Skeletal muscle cell (primary cell): ENCODE measurements at regions not wholly inside any gene's neighbourhood (a gene's known extent, or its start where the extent isn't known, plus 50 kb on each side); places are given as distances from the start of the nearest gene placed in this dataset.
A peak's percentile ranks its signal among the peaks of the same experiment; 100 is the strongest.

Experiments used
- DNase-seq: peaks from one replicate; pipeline ENCODE4 v3.0.0-alpha.2; 2010; ENCODE audit warnings: low read depth
- H3K4me3 ChIP-seq: 2 replicates; pipeline ENCODE4 v1.5.1; 2011; ENCODE audit warnings: low read depth, mild to moderate bottlenecking, control low read depth, low read length, moderate library complexity

- H3K4me3 ChIP-seq: no peak overlapping the region
- DNase-seq: no peak
Measured at GRCh38 chr1:243946253-243946652, 96.2 kb upstream of the AKT3 start.

DNA sequence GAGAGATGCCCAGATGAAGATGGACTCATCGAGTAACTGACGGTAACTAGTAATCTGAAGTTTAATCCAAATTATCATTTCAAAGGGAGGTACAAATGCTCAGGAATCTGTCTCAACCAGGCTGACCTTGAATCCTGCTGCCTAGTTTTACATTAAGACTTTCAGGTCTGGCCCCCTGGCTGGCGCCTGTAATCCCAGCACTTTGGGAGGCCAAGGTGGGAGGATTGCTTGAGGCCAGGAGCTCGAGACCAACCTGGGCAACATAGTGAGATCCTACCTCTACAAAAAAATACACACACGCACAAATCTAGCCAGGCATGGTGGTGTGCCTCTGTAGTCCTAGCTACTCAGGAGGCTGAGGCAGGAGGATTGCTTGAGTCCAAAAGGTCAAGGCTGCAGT lies 95.7 kb upstream of the AKT3 start:
- H3K4me3 ChIP-seq: no peak overlapping the region
- no peak for DNase-seq

GRCh38 chr1:243944429-243945160 lies 94.6 kb upstream of the AKT3 start:
- DNase-seq: no peak

GRCh38 chr1:243943671-243944428 lies 93.8 kb upstream of the AKT3 start:
- DNase-seq: no peak
- no peak overlapping the region for H3K4me3 ChIP-seq

More at GRCh38 chr1:243944429-243945160, 94.6 kb upstream of the AKT3 start:
- H3K4me3 ChIP-seq: no peak overlapping the region

DNA sequence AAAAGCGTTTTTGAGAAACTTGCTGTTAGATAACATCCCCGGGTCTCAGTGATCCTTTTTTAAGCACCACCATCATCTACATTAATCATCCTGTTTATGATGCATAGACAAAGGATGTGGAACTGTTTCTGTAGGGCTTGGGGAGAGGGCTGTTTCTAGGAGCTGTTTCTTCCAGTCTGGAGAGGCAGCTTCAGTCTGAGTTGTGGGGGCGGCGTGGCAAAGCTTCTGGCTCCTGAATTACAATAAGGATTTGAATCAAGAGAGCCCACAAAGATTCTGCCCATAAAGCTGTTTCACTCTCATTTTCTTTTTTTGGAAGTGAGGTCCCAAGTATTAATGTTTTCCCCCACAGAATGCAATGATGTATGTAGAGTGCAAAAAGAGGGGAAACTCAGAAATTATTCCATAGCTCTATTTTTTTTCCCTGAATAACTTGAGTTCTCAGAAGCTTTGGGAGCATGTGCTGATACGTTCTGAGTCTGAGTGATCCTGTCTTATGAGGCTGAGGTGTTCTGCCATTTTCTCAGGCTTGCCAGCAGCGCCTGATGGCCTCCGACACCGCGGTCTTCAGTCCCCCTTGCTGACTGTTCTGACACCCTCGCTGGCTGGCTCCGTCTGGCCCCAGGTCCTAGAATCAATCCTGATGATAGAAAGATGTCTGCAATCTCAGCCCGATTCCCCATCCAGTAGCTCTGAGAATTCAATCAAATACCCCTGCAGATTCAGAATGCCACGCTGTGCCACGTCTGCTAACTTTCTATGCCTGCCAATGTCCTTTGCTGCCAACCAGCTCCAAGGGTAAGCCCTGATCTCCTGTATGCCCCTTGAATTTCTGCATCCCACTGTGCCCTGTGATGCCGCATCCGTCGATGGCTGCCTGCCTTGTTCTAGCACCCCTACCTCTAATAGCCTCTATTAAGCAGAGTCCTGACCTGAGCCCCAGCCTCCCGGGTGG lies 92.4 kb upstream of the AKT3 start:
- H3K4me3 ChIP-seq: no peak overlapping the region
- no peak for DNase-seq

DNA sequence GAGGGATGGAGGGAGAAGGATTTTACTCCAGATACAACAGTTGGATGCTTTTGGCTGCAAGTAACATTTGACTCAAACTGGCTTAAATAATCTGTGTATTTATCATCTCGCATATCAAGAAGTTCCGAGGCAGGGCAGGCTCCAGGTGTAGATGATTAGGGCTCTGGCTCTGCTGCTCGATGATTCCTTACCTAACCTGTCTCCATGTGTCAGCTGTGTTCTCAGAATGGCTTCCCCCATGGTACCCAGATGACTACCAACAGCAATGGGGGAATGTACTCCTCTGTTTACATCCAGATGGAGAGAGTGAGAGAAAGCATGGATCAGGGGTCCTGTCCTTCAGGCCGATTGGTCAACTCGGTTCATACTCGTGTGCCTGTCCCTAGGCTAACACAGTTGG lies 90.4 kb upstream of the AKT3 start:
- H3K4me3 ChIP-seq: no peak overlapping the region
- no peak for DNase-seq

DNA sequence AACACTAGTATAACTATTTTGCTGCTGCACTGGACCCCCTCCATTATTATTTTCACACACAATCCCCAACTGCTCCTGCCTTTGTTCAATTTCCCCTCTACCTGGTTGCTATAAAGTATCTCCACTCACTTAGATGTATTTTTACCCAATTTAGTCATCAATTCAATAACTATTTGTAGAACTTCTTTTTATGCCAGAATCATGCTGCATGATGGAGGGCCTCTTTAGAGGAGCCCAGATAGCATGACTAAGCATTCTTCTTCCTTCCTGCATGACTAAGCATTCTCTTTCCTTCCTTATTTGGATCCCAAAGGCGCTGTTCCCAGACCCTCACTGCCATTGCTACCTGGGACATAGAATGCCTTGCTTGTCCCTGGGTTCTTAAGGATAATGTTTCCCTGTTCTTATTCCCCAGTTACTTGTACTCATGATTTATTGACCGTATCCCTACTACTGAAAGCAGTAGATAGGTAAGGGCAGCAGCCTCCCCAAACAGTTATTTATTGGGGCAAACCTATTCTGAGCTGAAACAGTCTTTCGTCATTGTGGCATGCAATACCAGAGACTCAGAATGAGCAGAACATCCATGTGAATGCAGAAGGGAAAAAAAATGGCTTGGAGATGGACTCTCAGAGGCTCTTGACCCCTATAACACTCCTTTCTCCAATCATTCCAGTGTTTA lies 89.3 kb upstream of the AKT3 start:
- no peak overlapping the region for H3K4me3 ChIP-seq
- no peak for DNase-seq

- H3K4me3 ChIP-seq: no peak overlapping the region
- no peak for DNase-seq
Measured at GRCh38 chr1:243938208-243938607, 88.2 kb upstream of the AKT3 start.

DNA sequence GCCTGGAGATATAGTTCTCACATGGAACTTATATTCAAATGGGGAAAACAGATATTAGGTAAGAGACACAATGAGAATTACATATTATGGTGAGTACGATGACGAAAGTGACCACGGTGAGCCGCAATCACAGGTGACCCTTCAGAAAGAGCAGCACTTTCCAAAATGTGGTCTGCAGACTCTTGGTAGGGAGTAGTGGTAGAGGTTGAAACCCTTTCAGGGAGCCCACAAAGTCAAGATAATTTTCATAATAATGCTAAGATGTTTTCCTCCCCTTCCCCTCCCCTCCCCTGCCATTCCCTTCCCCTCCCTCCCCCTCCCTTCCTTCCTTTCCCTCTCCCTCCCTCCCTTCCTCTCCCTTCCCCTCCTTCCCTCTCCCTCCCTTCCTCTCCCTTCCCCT lies 83.5 kb upstream of the AKT3 start:
- no peak overlapping the region for H3K4me3 ChIP-seq
- no peak for DNase-seq

DNA sequence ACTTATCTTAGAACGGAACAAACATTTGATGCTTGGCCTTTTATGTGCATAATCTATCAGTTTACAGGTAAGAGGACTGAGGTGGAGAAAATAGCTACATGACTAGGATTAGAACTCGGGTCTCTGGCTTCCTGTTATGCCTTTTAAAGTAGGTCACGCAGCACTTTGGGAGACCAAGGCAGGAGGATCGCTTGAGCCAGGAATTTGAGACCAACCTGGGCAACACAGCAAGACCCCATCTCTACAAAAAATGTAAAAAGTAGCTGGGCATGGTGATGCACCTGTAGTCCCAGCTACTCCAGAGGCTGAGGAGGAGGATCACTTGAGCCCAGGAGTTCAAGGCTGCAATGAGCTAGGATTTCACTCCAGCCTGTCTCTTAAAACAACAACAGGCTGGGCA lies 81.9 kb upstream of the AKT3 start:
- DNase-seq: no peak
- H3K4me3 ChIP-seq: no peak overlapping the region

- H3K4me3 ChIP-seq: no peak overlapping the region
- no peak for DNase-seq
Measured at GRCh38 chr1:243930822-243931671, 81.0 kb upstream of the AKT3 start.

DNA sequence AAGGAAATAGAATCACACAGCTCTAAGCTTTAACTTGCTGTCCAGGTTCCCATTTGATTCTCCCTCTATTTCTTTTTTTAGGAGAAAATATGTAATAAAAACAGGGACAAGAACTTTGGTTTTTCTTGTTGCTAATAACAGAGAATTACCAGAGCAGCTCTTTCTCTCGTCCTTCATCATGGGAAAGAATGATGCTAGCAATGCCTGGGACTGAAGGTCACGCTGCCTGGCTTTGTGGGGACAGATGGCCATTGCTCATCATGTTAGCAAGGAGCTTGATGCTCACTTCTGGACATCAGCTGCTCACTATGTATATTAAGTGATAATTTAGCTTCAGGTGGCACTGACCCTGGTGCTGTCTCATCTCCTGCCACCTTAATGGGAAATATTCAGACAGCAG lies 77.3 kb upstream of the AKT3 start:
- DNase-seq: no peak
- H3K4me3 ChIP-seq: no peak overlapping the region

DNA sequence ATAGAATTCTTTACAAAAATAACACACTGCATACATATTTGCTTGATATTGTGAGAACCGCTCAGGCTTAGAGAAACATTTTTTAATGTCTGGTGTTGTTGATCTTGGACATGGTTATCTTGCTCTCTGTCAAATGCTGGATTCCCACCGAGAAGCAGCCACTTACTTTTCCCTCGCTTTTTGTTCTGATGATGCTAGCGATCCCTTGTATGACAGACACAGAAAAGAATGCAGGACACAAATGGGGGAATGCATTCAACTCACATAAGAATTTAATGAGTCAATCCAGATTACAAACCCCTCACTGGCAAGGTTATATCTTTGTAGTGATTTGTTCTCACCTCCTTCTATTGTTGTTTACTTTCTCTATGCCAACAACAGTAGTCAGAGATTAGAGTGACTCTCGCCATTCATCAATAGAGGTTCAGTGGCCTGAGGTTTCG lies 76.8 kb upstream of the AKT3 start:
- DNase-seq: peak; percentile 75
- no peak overlapping the region for H3K4me3 ChIP-seq

- no peak for DNase-seq
Measured at GRCh38 chr1:243926299-243926698, 76.3 kb upstream of the AKT3 start.

DNA sequence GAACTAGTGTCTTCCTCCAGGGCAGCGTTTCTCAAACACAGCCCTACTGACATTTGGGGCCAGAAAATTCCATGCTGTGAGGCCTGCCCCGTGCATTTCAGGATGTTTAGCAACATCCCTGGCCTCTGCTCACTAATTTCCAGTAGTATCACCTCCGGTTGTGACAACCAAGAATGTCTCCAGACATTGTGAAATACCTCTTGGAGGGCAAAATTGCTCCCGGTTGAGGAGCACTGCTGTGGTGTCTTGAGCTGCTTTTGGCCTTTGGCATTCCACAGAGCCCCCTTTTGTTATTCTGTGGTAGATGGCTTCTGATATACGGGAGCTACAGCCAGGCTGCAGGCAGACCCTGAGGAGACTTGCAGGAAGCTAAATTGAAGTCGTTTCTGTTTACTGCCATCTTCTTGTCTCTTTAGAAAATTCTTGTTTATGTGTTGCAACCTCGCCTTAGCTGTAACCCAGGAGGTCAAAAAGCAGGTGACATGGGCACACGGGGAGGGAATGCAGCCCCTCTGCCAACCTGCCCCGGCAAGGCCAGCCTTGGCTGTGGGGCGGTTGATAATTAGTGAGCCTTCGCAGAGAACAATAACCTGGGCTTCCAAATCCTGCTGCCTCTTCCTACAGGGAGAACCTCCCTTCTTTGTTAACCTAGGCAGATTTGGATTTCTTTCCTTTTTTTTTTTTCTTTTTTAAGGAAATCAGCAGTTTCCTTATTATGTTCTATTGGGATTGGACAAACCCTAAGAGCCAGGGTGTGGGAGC lies 74.7 kb upstream of the AKT3 start:
- no peak for DNase-seq
- H3K4me3 ChIP-seq: no peak overlapping the region

More at GRCh38 chr1:243926299-243926698, 76.3 kb upstream of the AKT3 start:
- H3K4me3 ChIP-seq: no peak overlapping the region

GRCh38 chr1:243924188-243924587 lies 74.1 kb upstream of the AKT3 start:
- no peak for DNase-seq
- H3K4me3 ChIP-seq: no peak overlapping the region

DNA sequence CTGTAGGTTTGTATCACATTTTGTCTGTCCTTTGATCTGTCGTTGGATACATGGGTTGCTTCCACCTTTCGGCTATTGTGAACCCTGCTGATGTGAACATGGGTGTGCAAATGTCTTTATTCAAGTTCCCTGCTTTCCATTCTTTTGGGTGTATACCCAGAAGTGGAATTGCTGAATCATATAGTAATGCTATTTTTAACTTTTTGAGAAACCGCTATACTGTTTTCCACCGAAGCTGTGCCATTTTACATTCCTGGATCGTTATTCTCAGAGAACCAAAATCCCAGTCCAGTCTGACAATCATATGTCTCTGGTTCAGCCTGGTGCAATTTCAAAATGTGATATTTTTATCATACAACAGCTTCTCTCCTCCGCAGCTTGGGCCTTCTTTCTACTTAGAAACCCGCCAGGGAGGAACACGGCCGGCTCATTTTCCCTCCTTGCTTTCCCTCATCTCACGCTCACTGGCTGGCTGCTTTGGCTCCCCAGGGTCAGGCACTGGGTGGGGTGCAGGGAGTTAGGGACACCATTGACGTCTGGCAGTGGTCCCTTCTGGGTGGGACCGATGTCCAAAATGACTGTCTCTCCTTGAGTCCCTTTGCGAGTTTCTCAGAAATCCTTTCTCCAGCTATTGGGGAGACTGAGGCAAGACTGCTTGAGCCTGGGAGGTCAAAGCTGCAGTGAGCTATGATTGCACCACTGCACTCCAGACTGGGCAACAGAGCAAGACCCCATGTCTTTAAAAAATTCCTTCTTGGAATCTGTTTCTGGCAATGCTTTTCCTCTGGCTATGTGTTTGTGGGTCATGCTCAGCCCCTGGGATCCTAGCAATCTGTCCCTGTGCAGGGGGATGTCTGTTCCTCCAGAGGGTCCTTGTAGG lies 73.5 kb upstream of the AKT3 start:
- no peak for DNase-seq
- H3K4me3 ChIP-seq: no peak overlapping the region
